Mononuclear cell (primary cell): ENCODE measurements at regions not wholly inside any gene's neighbourhood (a gene's known extent, or its start where the extent isn't known, plus 50 kb on each side); places are given as distances from the start of the nearest gene placed in this dataset.
"Not testable (repeated sequence)": the region's sequence is repeated elsewhere in the genome, so short reads cannot be mapped to it uniquely, and the experiment has no call there.

ENCODE experiments used
- H3K27me3 ChIP-seq: 2 replicates; pipeline ENCODE4 v1.6.0; 2011; ENCODE audit warnings: low read length, control low read depth; ENCODE audit not compliant: insufficient read depth
- H3K4me1 ChIP-seq: 2 replicates; pipeline ENCODE4 v1.5.1; 2011; ENCODE audit warnings: mild to moderate bottlenecking, low read length, control low read depth; ENCODE audit not compliant: insufficient read depth
- H3K4me3 ChIP-seq: 2 replicates; pipeline ENCODE4 v1.5.1; 2011; ENCODE audit warnings: mild to moderate bottlenecking, low read length, moderate library complexity
- H3K9me3 ChIP-seq: 2 replicates; pipeline ENCODE4 v1.5.1; 2011; ENCODE audit warnings: low read depth, mild to moderate bottlenecking, control low read depth, low read length

DNA sequence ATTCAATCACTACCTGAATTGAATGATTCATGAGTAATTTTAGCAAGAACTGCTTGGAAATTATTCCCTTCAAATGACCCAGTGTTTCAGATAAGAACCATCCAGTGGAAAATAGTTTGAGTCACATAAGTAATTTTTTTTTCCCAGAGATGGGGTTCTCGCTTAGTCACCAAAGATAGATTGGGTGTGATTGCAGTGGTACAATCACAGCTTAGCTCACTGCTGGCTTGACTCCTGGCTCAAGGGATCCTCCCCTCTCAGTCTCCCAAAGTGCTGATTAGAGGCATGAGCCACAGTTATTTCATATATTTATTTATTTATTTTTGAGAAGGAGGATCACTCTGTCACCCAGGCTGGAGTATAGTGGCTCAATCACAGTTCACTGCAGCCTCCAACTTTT is 574.5 kb upstream of the ARRDC3 start:
- Histone ChIP-seq H3K27me3 (no peaks in the 10 kb centered on the region), H3K4me3 (no peak overlapping the region), H3K4me1 (no peaks in the 10 kb centered on the region), H3K9me3 (no peaks in the 10 kb centered on the region)

DNA sequence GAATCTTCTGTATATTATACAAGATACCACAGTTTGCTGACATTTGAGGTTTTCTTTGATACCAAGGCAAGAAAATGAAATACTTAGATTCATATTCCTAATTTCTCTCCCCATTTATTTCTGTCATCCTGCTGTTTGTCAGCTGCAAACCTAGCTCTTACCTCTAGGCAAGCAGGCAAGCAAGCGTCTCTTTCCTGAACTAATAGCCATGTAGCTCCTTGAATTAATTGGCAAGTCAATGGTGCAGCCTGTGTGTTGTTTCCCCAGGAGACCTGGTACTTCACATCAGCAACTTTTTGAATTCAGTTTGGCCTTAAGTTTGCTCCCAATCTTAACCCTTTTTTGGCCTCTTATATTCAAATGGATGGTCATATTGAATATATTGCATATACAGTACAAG is 573.6 kb upstream of the ARRDC3 start:
- no peaks in the 10 kb centered on the region for H3K9me3 ChIP-seq
- no peak overlapping the region for H3K4me3 ChIP-seq
- no peaks in the 10 kb centered on the region for H3K27me3 ChIP-seq
- H3K4me1 ChIP-seq = no peaks in the 10 kb centered on the region

DNA sequence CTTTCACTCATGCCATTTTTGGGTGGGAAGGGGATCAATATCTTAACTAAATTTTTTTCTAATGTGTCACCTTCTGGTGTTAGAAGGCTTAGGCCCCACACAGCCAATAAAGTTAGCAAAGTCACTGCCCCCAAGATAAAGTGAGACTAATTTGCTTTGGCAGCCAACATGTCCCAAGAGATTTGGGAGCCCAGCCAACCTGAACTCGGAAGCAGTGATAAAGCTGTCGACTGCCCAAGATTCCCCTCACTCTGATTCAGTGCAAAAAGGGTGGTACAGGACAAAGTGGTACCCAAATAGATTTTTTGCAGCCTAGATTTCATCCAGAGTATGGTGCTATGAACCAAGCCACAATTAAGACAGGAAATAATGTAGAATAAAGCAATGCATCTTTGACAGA is 572.5 kb upstream of the ARRDC3 start:
- Histone ChIP-seq H3K9me3 (no peaks in the 10 kb centered on the region), H3K4me3 (no peak overlapping the region), H3K27me3 (no peaks in the 10 kb centered on the region), H3K4me1 (no peaks in the 10 kb centered on the region)

DNA sequence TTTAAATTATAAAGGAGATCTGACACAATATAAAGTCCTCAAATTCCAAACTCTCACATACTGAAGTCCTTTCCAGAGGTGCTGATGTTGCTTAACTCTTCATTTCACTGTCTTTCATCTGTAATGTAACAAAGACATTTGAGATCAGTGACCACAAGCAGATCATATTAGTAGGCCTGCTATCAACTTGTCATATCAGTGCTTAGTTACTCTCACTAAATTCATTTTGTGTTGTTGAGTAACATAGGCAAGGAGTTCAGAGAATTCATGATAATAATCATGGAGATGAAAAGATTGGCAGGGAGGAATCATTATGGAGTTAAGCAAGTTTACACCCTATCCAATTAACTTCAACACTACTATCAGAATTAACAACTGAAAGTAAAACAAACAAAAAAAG is 571.0 kb upstream of the ARRDC3 start:
- Histone ChIP-seq H3K4me1 (no peaks in the 10 kb centered on the region), H3K4me3 (no peak overlapping the region), H3K9me3 (no peaks in the 10 kb centered on the region), H3K27me3 (no peaks in the 10 kb centered on the region)

GRCh38 chr5:91950328-91950727 is 567.2 kb upstream of the ARRDC3 start:
- no peaks in the 10 kb centered on the region for H3K27me3 ChIP-seq
- H3K9me3 ChIP-seq = no peaks in the 10 kb centered on the region

DNA sequence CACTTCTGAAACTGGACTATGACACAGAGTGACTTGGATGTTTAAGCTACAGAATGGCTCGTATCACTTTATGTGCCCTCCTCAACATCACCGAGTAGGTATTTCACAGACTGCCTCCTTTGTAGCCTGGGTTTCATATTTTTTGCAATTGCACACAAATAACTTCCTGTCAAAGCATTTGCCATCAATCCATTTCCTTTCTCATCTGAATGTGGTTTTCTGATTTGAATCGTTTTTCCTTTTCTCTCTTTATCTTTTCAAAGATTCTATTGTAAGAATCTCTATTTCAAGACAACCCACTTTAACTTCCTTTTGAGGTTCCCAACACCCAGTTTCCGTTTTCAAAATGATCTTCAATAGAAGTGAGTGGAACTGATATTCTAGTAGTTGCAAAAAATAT is 563.8 kb upstream of the ARRDC3 start:
- no peaks in the 10 kb centered on the region for H3K9me3 ChIP-seq
- no peaks in the 10 kb centered on the region for H3K4me1 ChIP-seq
- H3K27me3 ChIP-seq = no peaks in the 10 kb centered on the region
- H3K4me3 ChIP-seq = no peak overlapping the region

More at GRCh38 chr5:91950328-91950727, 567.2 kb upstream of the ARRDC3 start:
- H3K4me1 ChIP-seq = no peaks in the 10 kb centered on the region
- no peak overlapping the region for H3K4me3 ChIP-seq

DNA sequence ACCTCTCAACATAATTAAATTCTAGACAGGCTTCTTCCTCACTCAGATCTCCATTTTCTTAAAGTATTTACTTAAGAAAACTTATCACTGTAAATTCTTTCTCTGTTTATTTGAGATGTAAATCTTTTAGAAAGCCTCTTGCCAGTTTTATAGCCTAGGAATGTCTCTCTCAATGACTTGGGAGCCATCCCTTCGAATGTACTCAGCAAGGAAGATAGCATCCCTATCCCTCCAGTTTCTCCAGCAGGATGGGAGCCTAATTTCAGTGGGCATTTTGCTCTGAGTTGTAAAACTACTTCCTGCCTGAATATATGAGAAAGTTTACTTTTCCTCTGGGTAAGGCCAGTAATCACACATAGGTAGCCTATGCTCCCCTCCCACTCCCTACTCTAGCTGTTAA is 558.5 kb upstream of the ARRDC3 start:
- no peaks in the 10 kb centered on the region for H3K27me3 ChIP-seq

DNA sequence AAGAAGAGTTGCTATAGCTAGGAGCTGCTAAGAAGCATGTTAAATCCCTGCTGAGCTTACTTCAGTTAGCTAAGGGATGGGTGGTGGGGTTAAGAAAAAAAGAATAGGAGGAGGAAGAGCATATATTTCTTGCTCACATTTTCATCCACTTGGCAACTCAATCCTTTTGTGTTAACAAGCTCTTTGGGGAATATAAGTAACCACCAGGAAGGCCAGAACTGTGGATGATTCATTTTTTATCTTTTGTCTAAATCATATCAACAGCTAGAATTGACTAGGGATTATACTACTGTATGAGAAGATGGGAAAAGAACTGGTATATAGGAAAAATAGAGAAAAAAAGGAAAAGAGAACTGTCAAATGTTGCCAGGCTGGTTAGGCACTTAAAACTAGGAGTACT is 555.3 kb upstream of the ARRDC3 start:
- no peaks in the 10 kb centered on the region for H3K4me1 ChIP-seq
- no peaks in the 10 kb centered on the region for H3K27me3 ChIP-seq
- H3K9me3 ChIP-seq = no peaks in the 10 kb centered on the region
- no peak overlapping the region for H3K4me3 ChIP-seq

More for the DNA sequence above, 558.5 kb upstream of the ARRDC3 start:
- no peaks in the 10 kb centered on the region for H3K4me1 ChIP-seq
- no peaks in the 10 kb centered on the region for H3K9me3 ChIP-seq
- no peak overlapping the region for H3K4me3 ChIP-seq

GRCh38 chr5:91937121-91937520 is 554.0 kb upstream of the ARRDC3 start:
- Histone ChIP-seq H3K9me3 (no peaks in the 10 kb centered on the region), H3K4me1 (no peaks in the 10 kb centered on the region), H3K4me3 (no peak overlapping the region), H3K27me3 (no peaks in the 10 kb centered on the region)

DNA sequence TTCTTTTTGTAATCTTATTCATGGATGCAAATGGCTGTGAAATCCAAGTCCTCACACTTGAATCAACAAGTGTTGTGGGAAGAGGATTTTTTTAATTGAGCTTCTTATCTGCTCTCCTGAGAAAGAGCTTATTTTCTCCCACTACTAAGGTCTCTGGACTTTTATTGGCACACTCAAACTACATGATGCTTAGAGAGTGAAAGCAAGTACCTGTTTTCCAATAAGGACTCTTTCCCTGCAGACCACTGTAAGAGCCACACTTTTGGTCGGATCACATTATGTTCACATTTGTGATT is 546.4 kb upstream of the ARRDC3 start:
- H3K4me3 ChIP-seq = no peak overlapping the region
- no peaks in the 10 kb centered on the region for H3K4me1 ChIP-seq
- no peaks in the 10 kb centered on the region for H3K27me3 ChIP-seq
- H3K9me3 ChIP-seq = no peaks in the 10 kb centered on the region

- Histone ChIP-seq H3K4me3 (no peak overlapping the region), H3K9me3 (no peaks in the 10 kb centered on the region), H3K4me1 (no peaks in the 10 kb centered on the region), H3K27me3 (no peaks in the 10 kb centered on the region)
Observed at GRCh38 chr5:91928754-91929521, 545.8 kb upstream of the ARRDC3 start.

DNA sequence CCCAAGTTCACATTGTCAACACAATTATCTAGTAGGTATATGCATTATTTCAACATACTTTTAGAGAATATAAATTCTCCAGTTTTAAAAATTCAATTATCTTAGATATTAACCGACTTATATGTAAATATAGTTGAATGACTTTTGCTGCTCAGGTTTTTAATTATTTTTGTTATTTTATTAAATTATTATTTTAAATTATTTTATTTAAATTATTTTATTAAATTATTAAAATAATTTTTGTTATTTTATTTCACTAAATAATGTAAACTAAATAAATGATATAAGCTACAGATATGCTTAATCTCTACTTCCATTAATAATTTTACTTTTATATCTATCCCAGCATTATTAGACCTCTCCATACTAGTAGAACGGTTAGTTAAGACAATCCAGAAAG is 544.3 kb upstream of the ARRDC3 start:
- Histone ChIP-seq H3K4me1 (no peaks in the 10 kb centered on the region), H3K9me3 (no peaks in the 10 kb centered on the region), H3K4me3 (no peak overlapping the region), H3K27me3 (no peaks in the 10 kb centered on the region)

DNA sequence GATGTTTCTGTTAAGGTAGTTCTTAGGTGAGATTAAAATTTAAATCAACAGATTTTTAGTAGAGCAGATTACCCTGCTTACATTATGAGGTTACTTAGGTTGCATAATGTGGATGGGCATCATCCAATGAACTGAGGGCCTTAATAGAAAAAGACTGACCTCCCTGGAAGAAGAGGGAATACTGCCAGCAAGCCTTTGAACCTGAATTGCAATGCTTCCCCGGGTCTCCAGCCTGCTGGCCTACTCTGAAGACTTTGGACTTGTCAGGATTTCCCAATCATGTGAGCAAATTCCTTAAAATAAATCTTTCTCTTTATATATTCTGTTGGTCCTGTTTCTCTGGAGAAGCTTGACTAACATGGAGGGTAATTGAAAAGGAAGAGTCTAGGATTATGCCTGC is 542.1 kb upstream of the ARRDC3 start:
- H3K4me1 ChIP-seq = no peaks in the 10 kb centered on the region
- no peak overlapping the region for H3K4me3 ChIP-seq
- no peaks in the 10 kb centered on the region for H3K9me3 ChIP-seq
- H3K27me3 ChIP-seq = no peaks in the 10 kb centered on the region

GRCh38 chr5:91917037-91917814 is 534.1 kb upstream of the ARRDC3 start:
- H3K9me3 ChIP-seq = not testable (repeated sequence)

DNA sequence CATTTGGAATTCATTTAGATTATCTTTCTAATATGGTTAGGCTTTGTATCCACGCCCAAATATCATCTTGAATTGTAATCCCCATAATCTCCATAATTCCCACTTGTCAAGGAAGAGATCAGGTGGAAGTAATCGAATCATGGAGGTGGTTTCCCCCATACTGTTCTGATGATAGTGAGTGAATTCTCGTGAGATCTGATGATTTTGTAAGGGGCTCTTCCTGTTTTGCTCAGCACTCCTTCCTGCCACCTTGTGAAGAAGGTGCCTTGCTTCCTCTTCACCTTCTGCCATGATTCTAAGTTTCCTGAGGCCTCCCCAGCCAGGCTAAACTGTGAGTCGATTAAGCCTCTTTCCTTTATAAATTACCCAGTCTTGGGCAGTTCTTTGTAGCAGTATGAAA is 527.5 kb upstream of the ARRDC3 start:
- Histone ChIP-seq H3K4me3 (no peak overlapping the region), H3K9me3 (no peaks in the 10 kb centered on the region), H3K27me3 (no peaks in the 10 kb centered on the region), H3K4me1 (no peaks in the 10 kb centered on the region)

More at GRCh38 chr5:91917037-91917814, 534.1 kb upstream of the ARRDC3 start:
- not testable (repeated sequence) for H3K4me1 ChIP-seq, H3K4me3 ChIP-seq, H3K27me3 ChIP-seq

- Histone ChIP-seq H3K27me3 (no peaks in the 10 kb centered on the region), H3K4me1 (no peaks in the 10 kb centered on the region), H3K9me3 (no peaks in the 10 kb centered on the region), H3K4me3 (no peak overlapping the region)
Observed at GRCh38 chr5:91910247-91910646, 527.1 kb upstream of the ARRDC3 start.
